Fibroblast of peridontal ligament (primary cell): ENCODE measurements at regions not wholly inside any gene's neighbourhood (a gene's known extent, or its start where the extent isn't known, plus 50 kb on each side); places are given as distances from the start of the nearest gene placed in this dataset.
"Not testable (repeated sequence)": the region's sequence is repeated elsewhere in the genome, so short reads cannot be mapped to it uniquely, and the experiment has no call there.

Source experiments
- DNase-seq: peaks from one replicate; pipeline ENCODE4 v3.0.0-alpha.2; 2010; ENCODE audit errors: extremely low read depth

- peak; percentile 28 for DNase-seq
Measured at GRCh38 chr5:111942661-111943401, 185.8 kb upstream of the NREP start.

- DNase-seq: no peak
Measured at GRCh38 chr5:111942201-111942600, 185.2 kb upstream of the NREP start.

GRCh38 chr5:111937094-111937493 is 180.1 kb upstream of the NREP start:
- no peak for DNase-seq

- DNase-seq: no peak
Measured at GRCh38 chr5:111935835-111936234, 178.8 kb upstream of the NREP start.

GRCh38 chr5:111935009-111935408 is 178.0 kb upstream of the NREP start:
- no peak for DNase-seq

GRCh38 chr5:111934511-111934910 is 177.5 kb upstream of the NREP start:
- no peak for DNase-seq

GRCh38 chr5:111933086-111933485 is 176.1 kb upstream of the NREP start:
- DNase-seq: no peak

GRCh38 chr5:111932628-111933027 is 175.6 kb upstream of the NREP start:
- DNase-seq: no peak

- DNase-seq: no peak
Measured at GRCh38 chr5:111932199-111932598, 175.2 kb upstream of the NREP start.

- DNase-seq: no peak
Measured at GRCh38 chr5:111931655-111932054, 174.7 kb upstream of the NREP start.

- no peak for DNase-seq
Measured at GRCh38 chr5:111930905-111931461, 174.0 kb upstream of the NREP start.

GRCh38 chr5:111930449-111930848 is 173.5 kb upstream of the NREP start:
- no peak for DNase-seq

GRCh38 chr5:111929867-111930266 is 172.9 kb upstream of the NREP start:
- DNase-seq: peak; percentile 82

- no peak for DNase-seq
Measured at GRCh38 chr5:111929261-111929660, 172.3 kb upstream of the NREP start.

GRCh38 chr5:111928511-111928910 is 171.5 kb upstream of the NREP start:
- DNase-seq: no peak

- DNase-seq: peak; percentile 60
Measured at GRCh38 chr5:111927191-111927590, 170.2 kb upstream of the NREP start.

GRCh38 chr5:111926026-111926425 is 169.0 kb upstream of the NREP start:
- no peak for DNase-seq

- DNase-seq: no peak
Measured at GRCh38 chr5:111922344-111922743, 165.3 kb upstream of the NREP start.

GRCh38 chr5:111921691-111922090 is 164.7 kb upstream of the NREP start:
- DNase-seq: not testable (repeated sequence)

- no peak for DNase-seq
Measured at GRCh38 chr5:111914966-111915636, 158.1 kb upstream of the NREP start.

- DNase-seq: peak; percentile 5
Measured at GRCh38 chr5:111902436-111902835, 145.4 kb upstream of the NREP start.

GRCh38 chr5:111901296-111901695 is 144.3 kb upstream of the NREP start:
- DNase-seq: no peak

- DNase-seq: peak; percentile 51
Measured at GRCh38 chr5:111892949-111893348, 136.0 kb upstream of the NREP start.
